ENCODE measurements at regions not wholly inside any gene's neighbourhood (a gene's known extent, or its start where the extent isn't known, plus 50 kb on each side); places are given as distances from the start of the nearest gene placed in this dataset.

GRCh38 chr6:68013780-68014515 lies 621.1 kb upstream of the ADGRB3 start:
- Histone ChIP-seq H3K4me3 (ENCODE audit: low read depth, low read length) (no peak overlapping the region), H3K4me1 (no peaks in the 10 kb centered on the region), H3K79me2 (no peaks in the 10 kb centered on the region), H3K27ac (no peak overlapping the region), H2AFZ (no peak overlapping the region), H3K9ac (no peak overlapping the region), H3K4me2 (ENCODE audit: low read length) (no peak overlapping the region), H3K36me3 (ENCODE audit: control insufficient read depth, insufficient read depth, low read length) (no peaks in the 10 kb centered on the region), H3K9me3 (ENCODE audit: control insufficient read depth, low read length) (no peaks in the 10 kb centered on the region), H3K27me3 (ENCODE audit: control insufficient read depth, insufficient read depth, low read length) (no peaks in the 10 kb centered on the region)
- no peak for TF ChIP-seq CTCF (IDR thresholded peaks at IDR 0.05)

- no peaks in the 10 kb centered on the region for H3K27me3 ChIP-seq (ENCODE audit: control insufficient read depth, insufficient read depth, low read length)
- no peak overlapping the region for H3K4me2 ChIP-seq (ENCODE audit: low read length)
- no peaks in the 10 kb centered on the region for H3K79me2 ChIP-seq
- H3K9me3 ChIP-seq (ENCODE audit: control insufficient read depth, low read length) = no peaks in the 10 kb centered on the region
- no peak overlapping the region for H3K27ac ChIP-seq
- no peak for TF ChIP-seq CTCF (IDR thresholded peaks at IDR 0.05)
- H3K4me1 ChIP-seq = no peaks in the 10 kb centered on the region
- no peaks in the 10 kb centered on the region for H3K36me3 ChIP-seq (ENCODE audit: control insufficient read depth, insufficient read depth, low read length)
- no peak overlapping the region for H2AFZ ChIP-seq
- no peak overlapping the region for H3K9ac ChIP-seq
- H3K4me3 ChIP-seq (ENCODE audit: low read depth, low read length) = no peak overlapping the region
Observed at GRCh38 chr6:68012822-68013221, 622.3 kb upstream of the ADGRB3 start.

- no peak overlapping the region for H3K27ac ChIP-seq
- no peak overlapping the region for H3K4me3 ChIP-seq (ENCODE audit: low read depth, low read length)
- no peak overlapping the region for H2AFZ ChIP-seq
- H3K79me2 ChIP-seq = no peaks in the 10 kb centered on the region
- H3K27me3 ChIP-seq (ENCODE audit: control insufficient read depth, insufficient read depth, low read length) = no peaks in the 10 kb centered on the region
- no peak overlapping the region for H3K9ac ChIP-seq
- H3K4me2 ChIP-seq (ENCODE audit: low read length) = no peak overlapping the region
- H3K4me1 ChIP-seq = no peaks in the 10 kb centered on the region
- no peaks in the 10 kb centered on the region for H3K9me3 ChIP-seq (ENCODE audit: control insufficient read depth, low read length)
- no peaks in the 10 kb centered on the region for H3K36me3 ChIP-seq (ENCODE audit: control insufficient read depth, insufficient read depth, low read length)
- TF ChIP-seq CTCF (IDR thresholded peaks at IDR 0.05) = no peak
Observed at GRCh38 chr6:68010936-68011335, 624.1 kb upstream of the ADGRB3 start.

- H3K27ac ChIP-seq = no peak overlapping the region
- H3K79me2 ChIP-seq = no peaks in the 10 kb centered on the region
- no peak for TF ChIP-seq CTCF (IDR thresholded peaks at IDR 0.05)
- no peaks in the 10 kb centered on the region for H3K36me3 ChIP-seq (ENCODE audit: control insufficient read depth, insufficient read depth, low read length)
- no peak overlapping the region for H3K4me3 ChIP-seq (ENCODE audit: low read depth, low read length)
- no peak overlapping the region for H3K4me2 ChIP-seq (ENCODE audit: low read length)
- no peaks in the 10 kb centered on the region for H3K9me3 ChIP-seq (ENCODE audit: control insufficient read depth, low read length)
- H2AFZ ChIP-seq = no peak overlapping the region
- no peaks in the 10 kb centered on the region for H3K27me3 ChIP-seq (ENCODE audit: control insufficient read depth, insufficient read depth, low read length)
- no peaks in the 10 kb centered on the region for H3K4me1 ChIP-seq
- no peak overlapping the region for H3K9ac ChIP-seq
Observed at GRCh38 chr6:68008445-68008844, 626.6 kb upstream of the ADGRB3 start.

GRCh38 chr6:68007717-68008116 lies 627.4 kb upstream of the ADGRB3 start:
- H3K4me2 ChIP-seq (ENCODE audit: low read length) = no peak overlapping the region
- H3K27ac ChIP-seq = no peak overlapping the region
- no peaks in the 10 kb centered on the region for H3K79me2 ChIP-seq
- no peak overlapping the region for H3K9ac ChIP-seq
- H3K36me3 ChIP-seq (ENCODE audit: control insufficient read depth, insufficient read depth, low read length) = no peaks in the 10 kb centered on the region
- no peaks in the 10 kb centered on the region for H3K9me3 ChIP-seq (ENCODE audit: control insufficient read depth, low read length)
- no peaks in the 10 kb centered on the region for H3K4me1 ChIP-seq
- no peak overlapping the region for H3K4me3 ChIP-seq (ENCODE audit: low read depth, low read length)
- no peak for TF ChIP-seq CTCF (IDR thresholded peaks at IDR 0.05)
- H3K27me3 ChIP-seq (ENCODE audit: control insufficient read depth, insufficient read depth, low read length) = no peaks in the 10 kb centered on the region
- no peak overlapping the region for H2AFZ ChIP-seq
